HTR-8/SVneo (cell line): ENCODE measurements at regions not wholly inside any gene's neighbourhood (a gene's known extent, or its start where the extent isn't known, plus 50 kb on each side); places are given as distances from the start of the nearest gene placed in this dataset.
"Not testable (repeated sequence)": the region's sequence is repeated elsewhere in the genome, so short reads cannot be mapped to it uniquely, and the experiment has no call there.

Experiments
- DNase-seq: peaks from one replicate; pipeline ENCODE4 v3.0.0; 2011; ENCODE audit warnings: low spot score, mixed read lengths; ENCODE audit not compliant: insufficient read length
- FAIRE-seq: peaks from 2 replicates; lab custom pipeline; 2011; peaks lifted over from hg19 to GRCh38; lab: Jason Lieb, UNC

- FAIRE-seq, result no peak
- DNase-seq, result no peak
Measured at GRCh38 chr1:60697204-60697994, 385.0 kb upstream of the NFIA start.

GRCh38 chr1:60696512-60696911, 385.8 kb upstream of the NFIA start:
- FAIRE-seq (no peak), DNase-seq (no peak)

GRCh38 chr1:60695716-60696171, 386.6 kb upstream of the NFIA start:
- DNase-seq (no peak), FAIRE-seq (no peak)

- FAIRE-seq (no peak), DNase-seq (no peak)
Measured at GRCh38 chr1:60694980-60695379, 387.4 kb upstream of the NFIA start.

GRCh38 chr1:60692031-60692430, 390.3 kb upstream of the NFIA start:
- FAIRE-seq (no peak), DNase-seq (no peak)

- not testable (repeated sequence) for DNase-seq, FAIRE-seq
Measured at GRCh38 chr1:60688221-60688620, 394.1 kb upstream of the NFIA start.

GRCh38 chr1:60681095-60681860, 401.1 kb upstream of the NFIA start:
- FAIRE-seq (no peak), DNase-seq (no peak)

GRCh38 chr1:60679524-60680375, 402.6 kb upstream of the NFIA start:
- FAIRE-seq (no peak), DNase-seq (no peak)

- FAIRE-seq (no peak), DNase-seq (no peak)
Measured at GRCh38 chr1:60678802-60679201, 403.6 kb upstream of the NFIA start.

GRCh38 chr1:60678391-60678790, 404.0 kb upstream of the NFIA start:
- FAIRE-seq (no peak), DNase-seq (no peak)

- FAIRE-seq (no peak), DNase-seq (no peak)
Measured at GRCh38 chr1:60672449-60672848, 409.9 kb upstream of the NFIA start.

GRCh38 chr1:60670302-60670701, 412.1 kb upstream of the NFIA start:
- DNase-seq (no peak), FAIRE-seq (no peak)

GRCh38 chr1:60668585-60668984, 413.8 kb upstream of the NFIA start:
- FAIRE-seq (no peak), DNase-seq (no peak)

GRCh38 chr1:60665311-60665710, 417.1 kb upstream of the NFIA start:
- no peak for FAIRE-seq

GRCh38 chr1:60664086-60664625, 418.2 kb upstream of the NFIA start:
- FAIRE-seq, result no peak

More at GRCh38 chr1:60665311-60665710, 417.1 kb upstream of the NFIA start:
- DNase-seq, result no peak

GRCh38 chr1:60662486-60663044, 419.8 kb upstream of the NFIA start:
- FAIRE-seq (no peak), DNase-seq (no peak)

More at GRCh38 chr1:60664086-60664625, 418.2 kb upstream of the NFIA start:
- DNase-seq, result no peak

GRCh38 chr1:60657926-60658325, 424.4 kb upstream of the NFIA start:
- no peak for FAIRE-seq

GRCh38 chr1:60655679-60656355, 426.5 kb upstream of the NFIA start:
- DNase-seq, result no peak
- no peak for FAIRE-seq

More at GRCh38 chr1:60657926-60658325, 424.4 kb upstream of the NFIA start:
- no peak for DNase-seq

- DNase-seq, FAIRE-seq: not testable (repeated sequence)
Measured at GRCh38 chr1:60640033-60640551, 442.3 kb upstream of the NFIA start.
